ENCODE measurements at regions not wholly inside any gene's neighbourhood (a gene's known extent, or its start where the extent isn't known, plus 50 kb on each side); places are given as distances from the start of the nearest gene placed in this dataset.

DNA sequence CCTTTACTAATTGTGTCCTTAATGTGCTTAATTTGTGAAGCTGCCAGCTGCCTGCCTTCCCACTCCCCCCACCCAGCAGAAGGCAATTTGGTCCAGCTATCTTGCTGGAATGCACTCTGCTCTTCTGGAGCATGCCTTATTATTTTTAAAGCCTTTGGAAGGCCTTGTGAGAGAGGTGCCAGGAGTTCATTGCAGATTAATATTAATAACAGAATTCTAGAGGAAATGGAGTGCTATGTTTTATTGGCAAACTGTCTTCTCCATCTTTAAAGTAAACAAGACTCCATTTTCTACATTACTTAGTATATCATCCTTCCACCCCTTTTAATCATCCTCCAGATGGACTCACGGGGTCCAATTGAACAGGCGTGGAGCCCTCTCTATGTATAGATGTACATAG lies 50.8 kb upstream of the ZNF32 start:
- WGBS (ENCODE audit: low lambda C conversion rate), result 31% methylated on average over 2 of the region's 2 CpGs
- Histone ChIP-seq H4K20me1 (ENCODE audit: insufficient read depth) (no peaks in the 10 kb centered on the region), H3K9ac (no peak overlapping the region), H3K4me3 (ENCODE audit: low read depth in 2 of 2, low read length in 1 of 2) (no peak overlapping the region), H3K36me3 (replicated peaks in 1 of 2; ENCODE audit: control insufficient read depth in 1 of 2, insufficient read depth in 2 of 2, low read length in 1 of 2) (no peaks in the 10 kb centered on the region), H3K27ac (ENCODE audit: low read depth in 2 of 2, low read length in 1 of 2) (no peak overlapping the region), H3K27me3 (ENCODE audit: insufficient read depth) (no peaks in the 10 kb centered on the region), H3F3A (replicated peaks; ENCODE audit: insufficient read depth) (no peaks in the 10 kb centered on the region), H3K79me2 (ENCODE audit: insufficient read depth) (no peaks in the 10 kb centered on the region), H3K9me2 (no peaks in the 10 kb centered on the region), H3K4me1 (ENCODE audit: control insufficient read depth in 1 of 2, insufficient read depth in 2 of 2, low read depth in 1 of 2, low read length in 1 of 2) (no peaks in the 10 kb centered on the region; a peak in 1 of 4 replicates), H3K4me2 (no peak overlapping the region), H2AFZ (ENCODE audit: low read depth) (no peak overlapping the region), H3K9me3 (no peaks in the 10 kb centered on the region)
- DNase-seq, result no peak
- CTCF ChIA-PET, result interaction anchor here (3.4 kb wide), 1 partner anchor 10 kb away, joined by 16 read pairs; no protein-coding TSS in a partner anchor
- TF ChIP-seq, protein P1, sequence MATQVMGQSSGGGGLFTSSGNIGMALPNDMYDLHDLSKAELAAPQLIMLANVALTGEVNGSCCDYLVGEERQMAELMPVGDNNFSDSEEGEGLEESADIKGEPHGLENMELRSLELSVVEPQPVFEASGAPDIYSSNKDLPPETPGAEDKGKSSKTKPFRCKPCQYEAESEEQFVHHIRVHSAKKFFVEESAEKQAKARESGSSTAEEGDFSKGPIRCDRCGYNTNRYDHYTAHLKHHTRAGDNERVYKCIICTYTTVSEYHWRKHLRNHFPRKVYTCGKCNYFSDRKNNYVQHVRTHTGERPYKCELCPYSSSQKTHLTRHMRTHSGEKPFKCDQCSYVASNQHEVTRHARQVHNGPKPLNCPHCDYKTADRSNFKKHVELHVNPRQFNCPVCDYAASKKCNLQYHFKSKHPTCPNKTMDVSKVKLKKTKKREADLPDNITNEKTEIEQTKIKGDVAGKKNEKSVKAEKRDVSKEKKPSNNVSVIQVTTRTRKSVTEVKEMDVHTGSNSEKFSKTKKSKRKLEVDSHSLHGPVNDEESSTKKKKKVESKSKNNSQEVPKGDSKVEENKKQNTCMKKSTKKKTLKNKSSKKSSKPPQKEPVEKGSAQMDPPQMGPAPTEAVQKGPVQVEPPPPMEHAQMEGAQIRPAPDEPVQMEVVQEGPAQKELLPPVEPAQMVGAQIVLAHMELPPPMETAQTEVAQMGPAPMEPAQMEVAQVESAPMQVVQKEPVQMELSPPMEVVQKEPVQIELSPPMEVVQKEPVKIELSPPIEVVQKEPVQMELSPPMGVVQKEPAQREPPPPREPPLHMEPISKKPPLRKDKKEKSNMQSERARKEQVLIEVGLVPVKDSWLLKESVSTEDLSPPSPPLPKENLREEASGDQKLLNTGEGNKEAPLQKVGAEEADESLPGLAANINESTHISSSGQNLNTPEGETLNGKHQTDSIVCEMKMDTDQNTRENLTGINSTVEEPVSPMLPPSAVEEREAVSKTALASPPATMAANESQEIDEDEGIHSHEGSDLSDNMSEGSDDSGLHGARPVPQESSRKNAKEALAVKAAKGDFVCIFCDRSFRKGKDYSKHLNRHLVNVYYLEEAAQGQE (IDR thresholded peaks at IDR 0.05; ENCODE audit: low read depth, low read length), result no peak
- no peak for TF ChIP-seq GATA2 (CRISPR knock-in tag; IDR thresholded peaks at IDR 0.05)
- TF ChIP-seq TCF12 (IDR thresholded peaks at IDR 0.05), result no peak
- no peak for TF ChIP-seq ELF1 (IDR thresholded peaks at IDR 0.05)
- TF ChIP-seq, protein P2, sequence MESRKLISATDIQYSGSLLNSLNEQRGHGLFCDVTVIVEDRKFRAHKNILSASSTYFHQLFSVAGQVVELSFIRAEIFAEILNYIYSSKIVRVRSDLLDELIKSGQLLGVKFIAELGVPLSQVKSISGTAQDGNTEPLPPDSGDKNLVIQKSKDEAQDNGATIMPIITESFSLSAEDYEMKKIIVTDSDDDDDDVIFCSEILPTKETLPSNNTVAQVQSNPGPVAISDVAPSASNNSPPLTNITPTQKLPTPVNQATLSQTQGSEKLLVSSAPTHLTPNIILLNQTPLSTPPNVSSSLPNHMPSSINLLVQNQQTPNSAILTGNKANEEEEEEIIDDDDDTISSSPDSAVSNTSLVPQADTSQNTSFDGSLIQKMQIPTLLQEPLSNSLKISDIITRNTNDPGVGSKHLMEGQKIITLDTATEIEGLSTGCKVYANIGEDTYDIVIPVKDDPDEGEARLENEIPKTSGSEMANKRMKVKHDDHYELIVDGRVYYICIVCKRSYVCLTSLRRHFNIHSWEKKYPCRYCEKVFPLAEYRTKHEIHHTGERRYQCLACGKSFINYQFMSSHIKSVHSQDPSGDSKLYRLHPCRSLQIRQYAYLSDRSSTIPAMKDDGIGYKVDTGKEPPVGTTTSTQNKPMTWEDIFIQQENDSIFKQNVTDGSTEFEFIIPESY (IDR thresholded peaks at IDR 0.05; ENCODE audit: borderline replicate concordance, low read depth), result no peak
- POLR2A ChIA-PET, result no interaction called here

Small RNA genes lying in the stretch of these regions (small RNA-seq; reads per million reads assigned to genes)
- gene UQCRHP3, result 0 reads per million in 7 experiments
